Nephron progenitor cell (in vitro differentiated cells): ENCODE measurements at regions not wholly inside any gene's neighbourhood (a gene's known extent, or its start where the extent isn't known, plus 50 kb on each side); places are given as distances from the start of the nearest gene placed in this dataset.

Experiments
- DNase-seq: peaks from one replicate; pipeline ENCODE4 v3.0.0; 2021
- H3K27ac Mint-ChIP-seq: 2 replicates; pipeline ENCODE4 v1.8.0; 2021; ENCODE audit warnings: mild to moderate bottlenecking, moderate library complexity, mixed read lengths
- H3K27me3 Mint-ChIP-seq: 2 replicates; pipeline ENCODE4 v1.8.0; 2021; ENCODE audit warnings: mild to moderate bottlenecking, low read depth, mixed read lengths; ENCODE audit not compliant: poor library complexity
- H3K36me3 Mint-ChIP-seq: 2 replicates; pipeline ENCODE4 v1.8.0; 2021; ENCODE audit warnings: low read depth, mixed read lengths
- H3K4me1 Mint-ChIP-seq: 2 replicates; pipeline ENCODE4 v1.8.0; 2021; ENCODE audit warnings: mixed read lengths
- H3K4me3 Mint-ChIP-seq: 2 replicates; pipeline ENCODE4 v1.8.0; 2021; ENCODE audit warnings: mild to moderate bottlenecking, moderate library complexity, mixed read lengths
- H3K9me3 Mint-ChIP-seq: 2 replicates; pipeline ENCODE4 v1.8.0; 2021; ENCODE audit warnings: mild to moderate bottlenecking, moderate library complexity, mixed read lengths
- TF ChIP-seq, protein P1 (sequence below): fragments of 200-600 bp; sonication (generic); IDR thresholded peaks from 2 replicates; pipeline ENCODE4 v1.5.0; 2021; ENCODE audit warnings: antibody characterized with exemption

DNA sequence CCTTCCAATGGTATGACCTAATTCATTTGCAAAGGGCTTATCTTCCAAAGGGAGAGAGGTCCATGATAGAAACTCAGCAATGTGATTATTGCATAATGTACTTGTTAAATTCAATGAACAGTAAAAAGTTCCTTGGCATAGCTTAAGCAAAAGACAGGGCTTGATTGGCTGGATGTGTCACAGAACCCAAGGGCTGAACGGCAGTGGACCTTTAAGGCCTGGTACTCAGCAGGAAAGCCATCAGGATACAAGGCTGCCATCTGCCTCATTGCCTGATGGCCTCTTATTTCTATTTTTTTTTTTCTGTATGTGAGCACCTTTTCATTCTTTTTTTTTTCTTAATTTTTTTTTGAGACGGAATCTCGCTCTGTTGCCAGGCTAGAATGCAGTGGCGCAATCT lies 208.9 kb upstream of the WSCD1 start:
- H3K4me3 Mint-ChIP-seq = no peak overlapping the region

DNA sequence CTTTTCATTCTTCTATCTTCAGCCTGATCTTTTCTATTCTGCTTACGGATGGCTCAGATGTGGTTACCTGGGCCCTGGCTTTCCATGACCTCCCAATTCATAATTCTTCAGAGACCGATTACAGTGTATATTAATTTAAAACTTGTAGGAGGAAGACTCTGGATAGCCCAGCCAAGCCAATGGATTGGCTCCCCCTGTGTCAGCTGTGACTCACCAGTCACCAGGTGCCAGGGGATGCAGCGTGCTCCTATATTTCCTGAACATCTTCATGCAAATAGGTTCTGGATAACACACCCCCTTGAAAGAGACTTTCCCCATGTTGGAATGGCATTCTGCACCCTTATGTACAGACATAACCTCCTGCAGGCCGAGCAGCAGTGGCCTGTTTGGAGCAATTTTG lies 208.3 kb upstream of the WSCD1 start:
- no peaks in the 10 kb centered on the region for H3K9me3 Mint-ChIP-seq

More for the DNA sequence above, 208.9 kb upstream of the WSCD1 start:
- Mint-ChIP-seq H3K4me1 (no peaks in the 10 kb centered on the region), H3K27ac (no peak overlapping the region), H3K27me3 (peaks cover 11% of the 10 kb centered on the region), H3K36me3 (no peaks in the 10 kb centered on the region), H3K9me3 (no peaks in the 10 kb centered on the region)
- no peak for DNase-seq
- TF ChIP-seq, protein P1, sequence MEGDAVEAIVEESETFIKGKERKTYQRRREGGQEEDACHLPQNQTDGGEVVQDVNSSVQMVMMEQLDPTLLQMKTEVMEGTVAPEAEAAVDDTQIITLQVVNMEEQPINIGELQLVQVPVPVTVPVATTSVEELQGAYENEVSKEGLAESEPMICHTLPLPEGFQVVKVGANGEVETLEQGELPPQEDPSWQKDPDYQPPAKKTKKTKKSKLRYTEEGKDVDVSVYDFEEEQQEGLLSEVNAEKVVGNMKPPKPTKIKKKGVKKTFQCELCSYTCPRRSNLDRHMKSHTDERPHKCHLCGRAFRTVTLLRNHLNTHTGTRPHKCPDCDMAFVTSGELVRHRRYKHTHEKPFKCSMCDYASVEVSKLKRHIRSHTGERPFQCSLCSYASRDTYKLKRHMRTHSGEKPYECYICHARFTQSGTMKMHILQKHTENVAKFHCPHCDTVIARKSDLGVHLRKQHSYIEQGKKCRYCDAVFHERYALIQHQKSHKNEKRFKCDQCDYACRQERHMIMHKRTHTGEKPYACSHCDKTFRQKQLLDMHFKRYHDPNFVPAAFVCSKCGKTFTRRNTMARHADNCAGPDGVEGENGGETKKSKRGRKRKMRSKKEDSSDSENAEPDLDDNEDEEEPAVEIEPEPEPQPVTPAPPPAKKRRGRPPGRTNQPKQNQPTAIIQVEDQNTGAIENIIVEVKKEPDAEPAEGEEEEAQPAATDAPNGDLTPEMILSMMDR = no peak

DNA sequence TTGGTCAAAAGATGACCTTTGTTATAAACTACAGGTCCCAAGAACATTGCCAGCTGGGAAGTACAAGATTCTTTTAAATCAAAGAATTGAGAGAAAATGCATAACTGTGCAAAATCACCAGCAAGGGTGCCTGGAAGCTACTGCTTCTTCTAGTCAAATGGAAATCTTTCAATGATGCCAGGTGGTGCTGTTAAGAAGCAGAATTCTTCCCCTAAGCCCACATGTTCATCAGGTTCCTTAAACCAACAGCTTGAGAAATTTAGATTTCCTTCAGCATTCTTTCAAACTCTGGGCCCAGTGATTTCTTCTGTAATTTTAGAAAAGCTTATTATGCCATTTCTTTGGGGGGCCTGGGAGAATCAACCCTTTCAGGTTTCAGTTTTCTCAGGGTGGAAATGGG lies 207.8 kb upstream of the WSCD1 start:
- Mint-ChIP-seq H3K4me1 (no peaks in the 10 kb centered on the region), H3K27me3 (peaks cover 11% of the 10 kb centered on the region), H3K36me3 (no peaks in the 10 kb centered on the region), H3K4me3 (no peak overlapping the region), H3K9me3 (no peaks in the 10 kb centered on the region), H3K27ac (no peak overlapping the region)
- TF ChIP-seq, protein P1 = no peak
- no peak for DNase-seq

More for the DNA sequence above, 208.3 kb upstream of the WSCD1 start:
- Mint-ChIP-seq H3K27me3 (peaks cover 11% of the 10 kb centered on the region), H3K4me1 (no peaks in the 10 kb centered on the region), H3K27ac (no peak overlapping the region), H3K4me3 (no peak overlapping the region), H3K36me3 (no peaks in the 10 kb centered on the region)
- DNase-seq = no peak
- TF ChIP-seq, protein P1 = no peak

DNA sequence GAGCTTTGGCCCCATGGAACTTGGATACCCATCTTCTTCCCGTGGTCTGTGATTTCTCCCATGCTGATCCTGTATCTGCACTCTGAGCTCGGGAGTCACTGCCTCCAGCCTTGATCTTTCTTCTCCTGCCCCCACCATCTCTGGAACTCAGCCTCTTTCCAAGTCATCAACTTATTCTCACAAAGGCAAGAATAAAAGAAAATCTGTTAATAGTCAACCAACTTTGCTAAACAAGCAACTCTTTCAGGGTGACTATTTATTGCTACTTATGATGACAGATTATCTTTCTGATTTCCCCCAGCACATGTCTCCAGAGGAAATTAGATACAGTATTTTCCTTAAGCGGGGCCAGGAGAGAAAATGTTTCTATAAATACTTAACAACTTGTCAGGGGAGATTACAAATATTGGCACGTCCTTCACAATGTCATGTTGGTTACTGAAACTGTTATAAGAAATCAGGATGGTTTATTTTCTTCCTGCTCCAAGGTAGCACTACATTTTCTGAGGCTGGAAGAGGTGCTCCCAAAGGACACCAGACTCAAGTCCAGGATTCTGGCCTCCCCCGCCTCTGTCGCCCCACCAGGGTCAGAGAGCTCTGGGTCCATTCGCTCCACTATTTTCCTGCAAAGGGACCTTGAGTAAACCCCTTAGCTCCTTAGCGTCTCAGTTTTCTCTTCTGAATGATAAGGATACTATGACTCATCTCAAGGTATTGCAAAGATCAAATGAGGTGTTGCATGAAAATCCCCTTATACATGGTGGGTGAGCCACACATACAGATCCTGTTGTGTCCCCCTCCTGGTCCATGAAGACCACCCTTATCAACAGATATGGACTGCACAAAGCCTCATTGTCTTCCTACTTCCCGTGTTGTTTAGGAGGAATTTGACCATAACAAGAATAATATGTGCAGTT lies 205.2 kb upstream of the WSCD1 start:
- Mint-ChIP-seq H3K4me1 (peaks cover 14% of the 10 kb centered on the region), H3K36me3 (no peaks in the 10 kb centered on the region), H3K9me3 (no peaks in the 10 kb centered on the region), H3K27me3 (peaks cover 3% of the 10 kb centered on the region), H3K4me3 (no peak overlapping the region), H3K27ac (no peak overlapping the region)
- TF ChIP-seq, protein P1 = no peak
- DNase-seq = no peak

DNA sequence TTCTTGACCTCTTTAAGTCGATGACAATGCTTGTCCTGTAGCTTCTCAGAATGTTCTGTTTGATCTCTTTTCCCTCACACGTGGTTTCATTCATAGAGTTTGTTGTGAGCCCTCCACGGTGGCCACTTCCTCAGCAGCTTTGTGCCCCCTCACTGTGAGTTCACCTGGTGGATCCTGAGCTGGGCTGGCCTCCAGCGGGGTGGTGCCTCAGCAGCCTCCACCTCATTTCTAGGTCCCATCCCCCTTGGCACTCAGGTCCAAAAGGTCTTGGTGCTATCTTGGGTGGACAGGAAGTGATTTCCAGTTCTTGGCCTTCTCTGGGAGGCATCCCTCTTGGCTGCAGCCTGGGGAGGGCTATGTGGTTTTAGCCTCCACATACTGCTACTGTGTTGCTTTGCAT lies 203.2 kb upstream of the WSCD1 start:
- Mint-ChIP-seq H3K27ac (peak overlapping the region; percentile 33), H3K9me3 (no peaks in the 10 kb centered on the region), H3K36me3 (no peaks in the 10 kb centered on the region), H3K4me3 (no peak overlapping the region), H3K4me1 (peaks cover 14% of the 10 kb centered on the region), H3K27me3 (peaks cover 4% of the 10 kb centered on the region)
- TF ChIP-seq, protein P1 = no peak
- no peak for DNase-seq
